H4 (cell line): ENCODE measurements at regions not wholly inside any gene's neighbourhood (a gene's known extent, or its start where the extent isn't known, plus 50 kb on each side); places are given as distances from the start of the nearest gene placed in this dataset.
"Not testable (repeated sequence)": the region's sequence is repeated elsewhere in the genome, so short reads cannot be mapped to it uniquely, and the experiment has no call there.

Experiments used
- DNase-seq: peaks from one replicate; pipeline ENCODE4 v3.0.0-alpha.2; 2015; ENCODE audit warnings: low spot score

DNA sequence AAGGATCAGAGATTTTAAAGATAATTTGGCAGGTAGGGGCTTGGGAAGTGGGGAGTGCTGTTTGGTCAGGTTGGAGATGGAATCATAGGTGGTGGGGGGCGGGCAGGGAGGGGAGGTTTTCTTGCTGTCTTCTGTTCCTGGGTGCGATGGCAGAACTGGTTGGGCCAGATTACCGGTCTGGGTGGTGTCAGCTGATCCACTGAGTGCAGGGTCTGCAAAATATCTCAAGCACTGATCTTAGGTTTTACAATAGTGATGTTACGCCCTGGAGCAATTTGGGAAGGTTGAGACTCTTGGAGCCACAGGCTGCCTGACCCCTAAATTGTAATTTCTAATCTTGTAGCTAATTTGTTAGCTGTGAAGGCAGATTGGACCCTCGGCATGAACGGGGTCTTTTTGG, 78.0 kb upstream of the PARP8 start:
- DNase-seq, result not testable (repeated sequence)

DNA sequence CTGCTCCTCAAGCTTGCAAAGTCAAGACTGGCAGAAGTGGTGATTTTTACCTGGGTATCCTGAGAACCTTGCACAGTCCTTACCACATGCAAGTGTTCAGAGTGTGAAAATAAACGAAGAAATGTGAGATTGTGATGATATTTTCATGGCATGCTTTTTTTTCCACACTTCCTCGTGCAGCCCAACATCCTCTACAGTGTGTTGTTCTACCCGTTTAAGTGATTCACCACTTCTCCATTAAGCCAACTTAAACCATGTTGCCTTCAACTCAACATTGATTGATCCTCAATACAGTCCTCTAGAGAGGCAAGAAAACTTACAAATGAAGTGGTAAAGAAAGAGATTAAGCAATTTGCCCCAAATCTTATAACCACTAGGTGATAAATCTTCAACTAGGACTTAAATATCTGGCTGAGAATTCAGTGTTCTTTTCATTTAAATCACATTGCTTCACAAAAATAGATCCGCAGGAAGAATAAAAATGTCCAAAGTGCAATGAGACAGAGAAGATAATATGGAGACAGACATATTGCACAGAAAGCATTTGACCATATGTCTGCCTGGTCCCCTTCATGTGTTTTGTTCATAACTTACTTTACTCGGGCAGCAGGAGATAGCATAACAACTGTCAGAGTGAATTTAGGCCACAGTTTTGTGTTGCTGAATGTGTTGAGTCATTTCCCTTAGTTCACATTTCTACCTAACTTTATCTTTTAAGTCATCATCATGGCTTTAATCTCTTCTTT, 75.8 kb upstream of the PARP8 start:
- not testable (repeated sequence) for DNase-seq

DNA sequence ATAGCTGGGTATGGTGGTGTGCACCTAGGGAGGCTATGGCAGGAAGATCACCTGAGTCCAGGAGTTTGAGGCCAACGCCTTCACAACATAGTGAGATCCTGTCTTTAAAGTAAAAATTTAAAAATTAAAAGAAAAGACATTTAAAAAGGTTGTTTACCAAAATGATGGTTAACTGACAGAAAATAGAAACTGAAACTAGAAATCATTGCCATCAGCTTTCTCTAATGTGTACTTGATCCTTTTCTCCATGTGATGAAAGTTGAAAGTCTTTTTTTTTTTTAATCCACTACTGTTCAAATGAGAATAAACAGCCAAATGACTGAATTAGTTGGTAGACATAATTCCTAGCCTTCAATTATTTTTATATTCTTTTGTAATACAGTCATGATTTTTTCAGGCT, 75.1 kb upstream of the PARP8 start:
- DNase-seq, result not testable (repeated sequence)

DNA sequence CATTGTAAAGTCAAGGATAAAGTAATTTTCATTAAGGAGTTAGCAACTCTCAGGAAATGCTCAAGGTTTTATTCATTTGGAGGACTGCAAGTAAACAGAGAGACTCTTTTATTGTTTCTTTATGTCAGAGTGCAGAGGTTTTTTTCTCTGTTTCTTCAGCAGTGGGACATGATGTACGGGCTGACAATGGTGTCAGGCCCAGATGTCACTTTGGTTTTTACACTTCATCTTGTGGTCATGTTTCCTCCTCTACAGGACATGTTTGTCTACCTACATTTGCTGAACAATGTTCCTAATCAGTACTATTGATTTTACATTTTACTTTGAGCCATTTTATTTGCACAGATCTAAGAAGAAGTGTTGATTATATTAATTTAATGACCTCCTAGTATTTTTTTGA, 72.8 kb upstream of the PARP8 start:
- DNase-seq, result no peak

DNA sequence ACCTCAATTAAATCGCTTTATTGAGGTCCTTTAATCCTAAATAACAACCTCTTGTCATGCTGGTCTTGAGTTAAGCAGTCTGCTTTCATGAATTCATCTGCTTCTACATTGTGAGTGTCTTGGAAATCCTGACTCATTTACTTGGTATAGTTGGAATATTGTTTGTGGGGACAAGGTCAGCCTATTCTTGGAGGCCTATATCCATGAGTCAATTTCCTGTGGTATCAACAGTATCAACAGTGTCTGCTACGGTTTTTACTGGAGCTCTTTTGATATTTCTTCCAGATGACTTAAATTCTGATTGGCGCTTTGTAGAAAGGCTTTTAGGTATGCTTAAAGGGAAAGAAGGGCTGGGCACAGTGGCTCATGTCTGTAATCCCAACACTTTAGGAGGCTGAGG, 71.2 kb upstream of the PARP8 start:
- DNase-seq, result peak; percentile 95

DNA sequence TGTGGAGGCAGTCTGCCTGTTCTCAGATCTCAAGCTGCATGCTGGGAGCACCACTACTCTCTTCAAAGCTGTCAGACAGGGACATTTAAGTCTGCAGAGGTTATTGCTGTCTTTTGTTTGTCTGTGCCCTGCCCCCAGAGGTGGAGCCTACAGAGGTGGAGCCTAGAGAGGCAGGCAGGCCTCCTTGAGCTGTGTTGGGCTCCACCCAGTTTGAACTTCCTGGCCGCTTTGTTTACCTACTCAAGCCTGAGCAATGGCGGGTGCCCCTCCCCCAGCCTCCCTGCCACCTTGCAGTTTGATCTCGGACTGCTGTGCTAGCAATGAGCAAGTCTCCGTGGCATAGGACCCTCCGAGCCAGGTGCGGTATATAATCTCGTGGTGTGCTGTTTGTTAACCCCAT, 64.9 kb upstream of the PARP8 start:
- DNase-seq, result not testable (repeated sequence)

DNA sequence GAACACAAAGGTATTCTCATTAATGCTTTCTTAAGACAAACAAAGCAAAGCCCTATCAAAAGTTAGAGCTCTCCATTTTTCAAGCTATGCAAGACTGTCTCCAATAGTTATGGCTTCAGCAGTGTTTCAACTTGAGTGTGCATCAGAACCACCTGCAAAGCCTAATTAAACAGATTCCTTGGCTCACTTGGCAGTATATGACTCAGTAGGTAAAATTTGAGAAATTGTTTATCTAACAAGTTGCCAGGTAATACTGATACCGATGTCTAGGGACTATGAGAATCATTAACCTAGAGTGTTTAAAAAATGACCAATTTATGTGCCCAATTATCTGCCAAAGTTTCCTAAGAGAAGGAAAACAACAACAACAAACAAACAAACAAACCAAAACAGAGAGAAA, 60.3 kb upstream of the PARP8 start:
- no peak for DNase-seq

DNA sequence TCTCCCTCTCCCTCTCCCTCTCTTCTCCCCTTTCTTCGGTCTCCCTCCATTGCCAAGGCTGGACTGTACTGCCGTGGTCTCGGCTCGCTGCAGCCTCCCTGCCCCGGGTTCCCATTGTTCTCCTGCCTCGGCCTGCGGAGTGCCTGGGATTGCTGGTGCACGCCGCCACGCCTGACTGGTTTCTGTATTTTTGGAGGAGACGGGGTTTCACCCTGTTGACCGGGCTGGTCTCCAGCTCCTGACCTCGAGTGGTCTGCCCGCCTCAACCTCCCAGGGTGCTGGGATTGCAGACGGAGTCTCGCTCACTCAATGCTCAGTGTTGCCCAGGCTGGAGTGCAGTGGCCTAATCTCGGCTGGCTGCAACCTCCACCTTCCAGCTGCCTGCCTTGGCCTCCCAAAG, 59.0 kb upstream of the PARP8 start:
- DNase-seq, result not testable (repeated sequence)

DNA sequence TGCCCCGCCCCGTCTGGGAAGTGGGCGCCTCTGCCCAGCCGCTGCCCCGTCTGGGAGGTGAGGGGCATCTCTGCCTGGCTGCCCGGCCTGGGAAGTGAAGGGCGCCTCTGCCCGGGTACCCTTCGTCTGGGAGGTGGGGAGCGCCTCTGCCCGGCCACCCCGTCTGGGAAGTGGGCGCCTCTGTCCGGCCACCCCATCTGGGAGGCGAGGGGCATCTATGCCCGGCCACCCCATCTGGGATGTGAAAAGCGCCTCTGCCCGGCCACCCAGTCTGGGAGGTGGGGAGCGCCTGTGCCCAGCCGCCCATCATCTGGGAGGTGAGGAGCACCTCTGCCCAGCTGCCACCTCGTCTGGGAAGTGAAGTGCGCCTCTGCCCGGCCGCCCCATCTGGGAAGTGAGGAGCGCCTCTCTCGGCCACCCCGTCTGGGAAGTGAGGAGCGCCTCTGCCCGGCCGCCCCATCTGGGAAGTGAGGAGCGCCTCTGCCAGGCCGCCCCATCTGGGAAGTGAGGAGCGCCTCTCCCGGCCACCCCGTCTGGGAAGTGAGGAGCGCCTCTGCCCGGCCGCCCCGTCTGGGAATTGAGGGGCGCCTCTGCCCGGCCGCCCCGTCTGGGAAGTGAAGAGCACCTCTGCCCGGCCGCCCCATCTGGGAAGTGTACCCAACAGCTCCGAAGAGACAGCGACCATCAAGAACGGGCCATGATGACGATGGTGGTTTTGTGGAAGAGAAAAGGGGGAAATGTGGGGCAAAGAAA, 58.3 kb upstream of the PARP8 start:
- DNase-seq, result not testable (repeated sequence)

DNA sequence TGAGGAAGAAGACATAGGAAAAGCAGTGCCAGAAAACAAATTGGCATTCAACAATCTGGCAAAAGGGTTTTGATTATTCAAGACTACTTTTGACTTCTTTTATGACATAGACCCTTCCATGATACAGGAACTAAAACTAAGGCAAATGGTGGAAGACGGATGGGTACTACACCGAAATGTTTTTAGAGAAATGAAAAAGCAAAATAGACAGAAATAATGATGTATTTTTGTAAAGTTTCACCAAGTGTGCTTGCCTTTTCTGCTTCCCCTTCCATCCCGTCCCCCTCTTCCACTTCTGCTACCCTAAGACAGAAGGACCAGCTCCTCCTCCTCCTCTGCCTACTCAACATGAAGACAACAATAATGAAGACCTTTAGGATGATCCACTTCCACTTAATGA, 53.4 kb upstream of the PARP8 start:
- not testable (repeated sequence) for DNase-seq
